ENCODE measurements at regions not wholly inside any gene's neighbourhood (a gene's known extent, or its start where the extent isn't known, plus 50 kb on each side); places are given as distances from the start of the nearest gene placed in this dataset.

- no peak for TF ChIP-seq CTCF (IDR thresholded peaks at IDR 0.05)
- TF ChIP-seq POLR2A (IDR thresholded peaks at IDR 0.05): no peak
These were observed 124.6 kb upstream of the SEC61G start for GRCh38 chr7:54883576-54883975.
